ENCODE measurements at regions not wholly inside any gene's neighbourhood (a gene's known extent, or its start where the extent isn't known, plus 50 kb on each side); places are given as distances from the start of the nearest gene placed in this dataset.

GRCh38 chr9:107691664-107692063 is 202.1 kb upstream of the KLF4 start:
- Histone ChIP-seq H3K4me1 (replicated peaks in 1 of 2) (no peaks in the 10 kb centered on the region), H3K9me3 (replicated peaks in 1 of 3) (no peaks in the 10 kb centered on the region), H3K4me3 (no peak overlapping the region), H3K36me3 (replicated peaks in 1 of 2) (no peaks in the 10 kb centered on the region), H3K27me3 (no peaks in the 10 kb centered on the region), H3K27ac (no peak overlapping the region)
- intact Hi-C loops (cut with DNase I): no loop called here
- 68 to 81% (median 74%) methylated on average over 2 of the region's 2 CpGs for WGBS, 4 donors
- no peak for DNase-seq
- no peak for TF ChIP-seq CTCF (IDR thresholded peaks at IDR 0.05)
- no peak for TF ChIP-seq POLR2A (IDR thresholded peaks at IDR 0.05)

- Histone ChIP-seq H3K36me3 (replicated peaks in 1 of 2) (no peaks in the 10 kb centered on the region), H3K4me1 (replicated peaks in 1 of 2) (no peaks in the 10 kb centered on the region), H3K27me3 (no peaks in the 10 kb centered on the region), H3K4me3 (no peak overlapping the region), H3K27ac (no peak overlapping the region), H3K9me3 (replicated peaks in 1 of 3) (no peaks in the 10 kb centered on the region)
- intact Hi-C loops (cut with DNase I): no loop called here
- 41 to 84% (median 55%) methylated on average over 5 of the region's 5 CpGs for WGBS, 4 donors
- TF ChIP-seq POLR2A (IDR thresholded peaks at IDR 0.05) (no peak), CTCF (IDR thresholded peaks at IDR 0.05) (no peak)
- no peak for DNase-seq
Measured at GRCh38 chr9:107690021-107690420, 200.5 kb upstream of the KLF4 start.

- Histone ChIP-seq H3K27ac (no peak overlapping the region), H3K36me3 (replicated peaks in 1 of 2) (no peaks in the 10 kb centered on the region), H3K27me3 (no peaks in the 10 kb centered on the region), H3K9me3 (replicated peaks in 1 of 3) (no peaks in the 10 kb centered on the region), H3K4me1 (replicated peaks in 1 of 2) (no peaks in the 10 kb centered on the region), H3K4me3 (no peak overlapping the region)
- intact Hi-C loops (cut with DNase I): no loop called here
- DNase-seq: no peak
- TF ChIP-seq POLR2A (IDR thresholded peaks at IDR 0.05) (no peak), CTCF (IDR thresholded peaks at IDR 0.05) (no peak)
Measured at GRCh38 chr9:107688728-107689127, 199.2 kb upstream of the KLF4 start.

- Histone ChIP-seq H3K27ac (no peak overlapping the region), H3K27me3 (no peaks in the 10 kb centered on the region)
Measured at GRCh38 chr9:107685901-107686300, 196.3 kb upstream of the KLF4 start.

More at GRCh38 chr9:107685901-107686300, 196.3 kb upstream of the KLF4 start:
- H3K9me3 ChIP-seq (replicated peaks in 1 of 3): no peaks in the 10 kb centered on the region
- H3K4me3 ChIP-seq: no peak overlapping the region
- intact Hi-C loops (cut with DNase I): no loop called here
- H3K4me1 ChIP-seq (replicated peaks in 1 of 2): no peaks in the 10 kb centered on the region
- H3K36me3 ChIP-seq (replicated peaks in 1 of 2): no peaks in the 10 kb centered on the region
- TF ChIP-seq POLR2A (IDR thresholded peaks at IDR 0.05) (no peak), CTCF (IDR thresholded peaks at IDR 0.05) (no peak)
- 76 to 82% (median 80%) methylated on average over 4 of the region's 4 CpGs for WGBS, 4 donors
- no peak for DNase-seq

Data from adrenal gland (tissue), 9 donors.